Right lobe of liver (tissue), 6 donors: ENCODE measurements at regions not wholly inside any gene's neighbourhood (a gene's known extent, or its start where the extent isn't known, plus 50 kb on each side); places are given as distances from the start of the nearest gene placed in this dataset.

Experiments
- ATAC-seq, 4 donors: fragments of 200-7000 bp; cut with Tn5 transposase; one replicate each; pipeline ENCODE4 v1.9.1; 2020; ENCODE audit warnings: mild to moderate bottlenecking in 4 of 4, moderate library complexity in 4 of 4
- DNase-seq, 3 donors: peaks; one replicate each; pipeline ENCODE4 v3.0.0-alpha.2; 2020
- H3K27ac ChIP-seq, 3 donors: fragments of 200-600 bp; one replicate each; pipeline ENCODE4 v1.8.0; 2022
- H3K27me3 ChIP-seq, 2 donors: fragments of 200-600 bp; one replicate each; pipeline ENCODE4 v1.8.0; 2022
- H3K36me3 ChIP-seq, 4 donors: fragments of 200-600 bp; sonication (generic) in 1 of 4; one replicate each; pipeline versions ENCODE4 v1.5.1 to v1.8.0; 2017 to 2022; ENCODE audit warnings: control low read depth in 1 of 4
- H3K4me1 ChIP-seq, 4 donors: fragments of 200-600 bp; sonication (generic) in 1 of 4; one replicate each; pipeline versions ENCODE4 v1.5.1 to v1.8.0; 2017 to 2022; ENCODE audit warnings: control low read depth in 1 of 4
- H3K4me3 ChIP-seq, 3 donors: fragments of 200-600 bp; one replicate each; pipeline ENCODE4 v1.8.0; 2022
- H3K9me3 ChIP-seq, 4 donors: fragments of 200-600 bp; sonication (generic) in 1 of 4; one replicate each; pipeline versions ENCODE4 v1.5.1 to v1.8.0; 2017 to 2022; ENCODE audit warnings: control low read depth in 1 of 4
- CTCF ChIP-seq, 4 donors: fragments of 200-600 bp in 3 of 4; fragments of 450-650 bp in 1 of 4; IDR thresholded peaks; one replicate each; pipeline versions ENCODE4 v1.5.1 to v1.8.0; 2016 to 2022; ENCODE audit warnings: antibody characterized with exemption in 4 of 4, mild to moderate bottlenecking in 2 of 4
- POLR2A ChIP-seq: fragments of 450-650 bp; IDR thresholded peaks from one replicate; pipeline ENCODE4 v1.6.1; 2017; ENCODE audit warnings: antibody characterized with exemption, mild to moderate bottlenecking
- WGBS: methylation state at CpG from one replicate; pipeline ENCODE4 v1.1.6; 2018; ENCODE audit warnings: low coverage, low lambda C conversion rate; ENCODE audit not compliant: insufficient coverage; ENCODE audit errors: missing lambda C conversion rate; 5-methylcytosine and 5-hydroxymethylcytosine counted together
- intact Hi-C, 2 donors: fragments of 100-400 bp; cut with DNase I; formaldehyde crosslinking; loops; one replicate each; pipeline versions ENCODE4 v1.11.2 to v1.14.1; 2022
- donor health status: DM: no; HTN: yes; CAD: no.
- donor health status: DM: no; HTN: no; CAD: no.
- donor health status: DM: no; HTN: no; CAD: no.
- donor health status: DM: no; HTN: yes; CAD: no.
- donor health status: DM: no; HTN: yes; CAD: no.

- Histone ChIP-seq H3K36me3 (no peaks in the 10 kb centered on the region), H3K4me1 (no peaks in the 10 kb centered on the region), H3K27me3 (no peaks in the 10 kb centered on the region), H3K27ac (no peak overlapping the region), H3K9me3 (no peaks in the 10 kb centered on the region), H3K4me3 (no peak overlapping the region)
- intact Hi-C loops: no loop called here
- ATAC-seq (no peak), DNase-seq (no peak)
- WGBS: 44% methylated on average over 4 of the region's 4 CpGs
- no peak for TF ChIP-seq POLR2A
- no peak for TF ChIP-seq CTCF (IDR thresholded peaks at IDR 0.05)
Measured at GRCh38 chr12:66739940-66740651, 61.2 kb upstream of the GRIP1 start.

GRCh38 chr12:66740732-66741131 lies 61.9 kb upstream of the GRIP1 start:
- TF ChIP-seq POLR2A: no peak
- no peak for TF ChIP-seq CTCF (IDR thresholded peaks at IDR 0.05)
- 45% methylated on average over 2 of the region's 2 CpGs for WGBS
- H3K27ac ChIP-seq: no peak overlapping the region
- no peaks in the 10 kb centered on the region for H3K4me1 ChIP-seq
- no peak overlapping the region for H3K4me3 ChIP-seq
- H3K36me3 ChIP-seq: no peaks in the 10 kb centered on the region
- no peak for DNase-seq
- intact Hi-C loops: no loop called here
- no peaks in the 10 kb centered on the region for H3K27me3 ChIP-seq
- ATAC-seq: no peak
- no peaks in the 10 kb centered on the region for H3K9me3 ChIP-seq

GRCh38 chr12:66741919-66742318 lies 63.0 kb upstream of the GRIP1 start:
- Histone ChIP-seq H3K4me1 (no peaks in the 10 kb centered on the region), H3K9me3 (no peaks in the 10 kb centered on the region), H3K27ac (no peak overlapping the region), H3K4me3 (no peak overlapping the region), H3K27me3 (no peaks in the 10 kb centered on the region), H3K36me3 (no peaks in the 10 kb centered on the region)
- ATAC-seq (no peak), DNase-seq (no peak)
- TF ChIP-seq CTCF (IDR thresholded peaks at IDR 0.05) (no peak), POLR2A (no peak)
- intact Hi-C loops: no loop called here

- Histone ChIP-seq H3K36me3 (no peaks in the 10 kb centered on the region), H3K9me3 (no peaks in the 10 kb centered on the region), H3K4me3 (no peak overlapping the region), H3K27ac (no peak overlapping the region), H3K4me1 (no peaks in the 10 kb centered on the region), H3K27me3 (no peaks in the 10 kb centered on the region)
- DNase-seq: no peak
- ATAC-seq: no peak
- intact Hi-C loops: no loop called here
- 21% methylated on average over 2 of the region's 2 CpGs for WGBS
- TF ChIP-seq CTCF (IDR thresholded peaks at IDR 0.05) (no peak), POLR2A (no peak)
Measured at GRCh38 chr12:66742508-66743367, 63.9 kb upstream of the GRIP1 start.
